SU-DHL-6 (cell line): ENCODE measurements at regions not wholly inside any gene's neighbourhood (a gene's known extent, or its start where the extent isn't known, plus 50 kb on each side); places are given as distances from the start of the nearest gene placed in this dataset.

ENCODE experiments used
- H2AFZ ChIP-seq: fragments of 200-600 bp; sonication (generic); 2 replicates; pipeline ENCODE4 v1.6.1; 2014; ENCODE audit warnings: low read depth, mild to moderate bottlenecking, moderate library complexity, mixed read lengths, antibody characterized with exemption, low read length; ENCODE audit not compliant: severe bottlenecking
- H3F3A ChIP-seq: fragments of 200-600 bp; shearing (Covaris generic); 2 replicates; pipeline ENCODE4 v1.6.0; 2016; ENCODE audit warnings: antibody characterized with exemption, mild to moderate bottlenecking; ENCODE audit not compliant: insufficient read depth
- H3K27ac ChIP-seq: fragments of 200-600 bp; sonication (generic); 2 replicates; pipeline ENCODE4 v1.5.1; 2016; ENCODE audit warnings: low read depth, mild to moderate bottlenecking, low read length, moderate library complexity, mixed read lengths
- H3K27me3 ChIP-seq: fragments of 200-600 bp; sonication (generic), shearing (Covaris generic); 2 replicates; pipeline ENCODE4 v1.6.0; 2014; ENCODE audit warnings: mild to moderate bottlenecking, low read length
- H3K36me3 ChIP-seq: fragments of 200-600 bp; sonication (generic); 2 replicates; pipeline ENCODE4 v1.6.1; 2014; ENCODE audit warnings: mild to moderate bottlenecking, low read length, mixed read lengths
- H3K4me2 ChIP-seq: fragments of 300-600, 200-600 bp; shearing (Covaris generic), sonication (generic); 2 replicates; pipeline ENCODE4 v1.6.0; 2014; ENCODE audit warnings: low read length, low read depth, mild to moderate bottlenecking; ENCODE audit not compliant: poor library complexity, severe bottlenecking
- H3K4me3 ChIP-seq: fragments of 200-600 bp; sonication (generic); 2 replicates; pipeline ENCODE4 v1.5.1; 2014; ENCODE audit warnings: antibody characterized with exemption, low read length, mild to moderate bottlenecking, mixed read lengths; ENCODE audit not compliant: insufficient read depth, poor library complexity, severe bottlenecking
- H3K79me2 ChIP-seq: fragments of 200-600 bp; sonication (generic); 2 replicates; pipeline ENCODE4 v1.6.1; 2014; ENCODE audit warnings: mild to moderate bottlenecking, low read length, moderate library complexity; ENCODE audit not compliant: insufficient read depth
- H3K9ac ChIP-seq: fragments of 200-600 bp; sonication (generic); 2 replicates; pipeline ENCODE4 v1.7.0; 2014; ENCODE audit warnings: mild to moderate bottlenecking, low read length
- H3K9me2 ChIP-seq: fragments of 200-600 bp; sonication (generic); replicated peaks from 2 replicates; pipeline ENCODE4 v1.6.1; 2014; ENCODE audit warnings: low read length; ENCODE audit not compliant: insufficient read depth
- H3K9me3 ChIP-seq: fragments of 200-600 bp; sonication (generic); 2 replicates; pipeline ENCODE4 v1.6.1; 2014; ENCODE audit warnings: low read length, mixed read lengths; ENCODE audit not compliant: insufficient read depth
- H4K20me1 ChIP-seq: fragments of 200-600 bp; sonication (generic); 2 replicates; pipeline ENCODE4 v1.6.1; 2014; ENCODE audit warnings: low read depth, mild to moderate bottlenecking, antibody characterized with exemption, low read length, moderate library complexity, mixed read lengths
- EZH2phosphoT487 ChIP-seq: fragments of 200-600 bp; sonication (generic), shearing (Covaris generic); conservative IDR thresholded peaks from 2 replicates; pipeline ENCODE4 v1.6.1; 2018; ENCODE audit warnings: mild to moderate bottlenecking, antibody characterized with exemption, low read length, moderate library complexity, mixed read lengths
- TF ChIP-seq, protein P1 (sequence below): fragments of 200-600 bp; sonication (generic); IDR thresholded peaks from one replicate; pipeline ENCODE4 v1.5.1; 2017; ENCODE audit warnings: antibody characterized with exemption, mild to moderate bottlenecking, low read length, moderate library complexity; ENCODE audit not compliant: insufficient read depth, poor library complexity, severe bottlenecking

DNA sequence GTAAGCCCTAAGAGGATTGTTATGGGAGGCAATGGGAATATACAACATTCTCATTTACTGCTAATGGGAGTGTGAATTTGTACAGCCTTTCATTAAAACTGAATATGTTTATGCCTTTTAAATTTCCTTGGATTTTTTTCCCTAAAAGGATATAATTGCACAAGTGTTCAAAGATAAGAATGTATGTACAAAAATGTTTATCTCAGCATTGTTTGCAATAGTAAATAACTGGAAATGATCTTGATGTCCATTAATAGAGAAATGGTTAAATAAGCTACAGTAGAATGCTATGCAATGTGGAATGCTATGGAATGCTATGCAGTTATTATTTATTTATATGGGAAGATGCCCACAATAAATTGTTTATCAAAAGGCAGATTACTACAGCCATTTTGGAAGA lies 62.5 kb upstream of the SLC38A2 start:
- H4K20me1 ChIP-seq = no peaks in the 10 kb centered on the region
- H3F3A ChIP-seq = no peaks in the 10 kb centered on the region
- H2AFZ ChIP-seq = no peak overlapping the region
- H3K9ac ChIP-seq = no peak overlapping the region
- no peaks in the 10 kb centered on the region for H3K9me2 ChIP-seq
- H3K79me2 ChIP-seq = no peaks in the 10 kb centered on the region
- H3K27ac ChIP-seq = no peak overlapping the region
- H3K9me3 ChIP-seq = no peaks in the 10 kb centered on the region
- H3K4me3 ChIP-seq = no peak overlapping the region
- no peaks in the 10 kb centered on the region for H3K27me3 ChIP-seq
- TF ChIP-seq EZH2phosphoT487 = no peak
- TF ChIP-seq, protein P1, sequence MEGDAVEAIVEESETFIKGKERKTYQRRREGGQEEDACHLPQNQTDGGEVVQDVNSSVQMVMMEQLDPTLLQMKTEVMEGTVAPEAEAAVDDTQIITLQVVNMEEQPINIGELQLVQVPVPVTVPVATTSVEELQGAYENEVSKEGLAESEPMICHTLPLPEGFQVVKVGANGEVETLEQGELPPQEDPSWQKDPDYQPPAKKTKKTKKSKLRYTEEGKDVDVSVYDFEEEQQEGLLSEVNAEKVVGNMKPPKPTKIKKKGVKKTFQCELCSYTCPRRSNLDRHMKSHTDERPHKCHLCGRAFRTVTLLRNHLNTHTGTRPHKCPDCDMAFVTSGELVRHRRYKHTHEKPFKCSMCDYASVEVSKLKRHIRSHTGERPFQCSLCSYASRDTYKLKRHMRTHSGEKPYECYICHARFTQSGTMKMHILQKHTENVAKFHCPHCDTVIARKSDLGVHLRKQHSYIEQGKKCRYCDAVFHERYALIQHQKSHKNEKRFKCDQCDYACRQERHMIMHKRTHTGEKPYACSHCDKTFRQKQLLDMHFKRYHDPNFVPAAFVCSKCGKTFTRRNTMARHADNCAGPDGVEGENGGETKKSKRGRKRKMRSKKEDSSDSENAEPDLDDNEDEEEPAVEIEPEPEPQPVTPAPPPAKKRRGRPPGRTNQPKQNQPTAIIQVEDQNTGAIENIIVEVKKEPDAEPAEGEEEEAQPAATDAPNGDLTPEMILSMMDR = no peak
- no peaks in the 10 kb centered on the region for H3K36me3 ChIP-seq
- H3K4me2 ChIP-seq = no peak overlapping the region

GRCh38 chr12:46433829-46434228 lies 61.3 kb upstream of the SLC38A2 start:
- Histone ChIP-seq H3K9ac (no peak overlapping the region), H3K27me3 (no peaks in the 10 kb centered on the region), H3K9me2 (no peaks in the 10 kb centered on the region), H3K27ac (no peak overlapping the region), H4K20me1 (no peaks in the 10 kb centered on the region), H3F3A (no peaks in the 10 kb centered on the region), H3K4me2 (no peak overlapping the region), H2AFZ (no peak overlapping the region), H3K79me2 (no peaks in the 10 kb centered on the region), H3K9me3 (no peaks in the 10 kb centered on the region), H3K36me3 (no peaks in the 10 kb centered on the region), H3K4me3 (no peak overlapping the region)
- no peak for TF ChIP-seq EZH2phosphoT487
- TF ChIP-seq, protein P1 = no peak

GRCh38 chr12:46432325-46432724 lies 59.8 kb upstream of the SLC38A2 start:
- Histone ChIP-seq H4K20me1 (no peaks in the 10 kb centered on the region), H3K36me3 (no peaks in the 10 kb centered on the region), H3F3A (no peaks in the 10 kb centered on the region), H3K27ac (no peak overlapping the region), H3K4me2 (no peak overlapping the region), H3K27me3 (no peaks in the 10 kb centered on the region), H3K9me3 (no peaks in the 10 kb centered on the region), H3K9ac (no peak overlapping the region), H3K79me2 (no peaks in the 10 kb centered on the region), H3K4me3 (no peak overlapping the region), H3K9me2 (no peaks in the 10 kb centered on the region), H2AFZ (no peak overlapping the region)
- no peak for TF ChIP-seq EZH2phosphoT487

- H4K20me1 ChIP-seq = no peaks in the 10 kb centered on the region
- H3K9me3 ChIP-seq = no peaks in the 10 kb centered on the region
- no peaks in the 10 kb centered on the region for H3F3A ChIP-seq
- H2AFZ ChIP-seq = no peak overlapping the region
- no peak for TF ChIP-seq EZH2phosphoT487
- TF ChIP-seq, protein P1 = no peak
- no peak overlapping the region for H3K4me2 ChIP-seq
- H3K27ac ChIP-seq = no peak overlapping the region
- no peak overlapping the region for H3K9ac ChIP-seq
- H3K27me3 ChIP-seq = no peaks in the 10 kb centered on the region
- H3K79me2 ChIP-seq = no peaks in the 10 kb centered on the region
- no peaks in the 10 kb centered on the region for H3K9me2 ChIP-seq
- no peaks in the 10 kb centered on the region for H3K36me3 ChIP-seq
- H3K4me3 ChIP-seq = no peak overlapping the region
Observed at GRCh38 chr12:46430340-46430948, 57.9 kb upstream of the SLC38A2 start.
